ENCODE measurements at regions not wholly inside any gene's neighbourhood (a gene's known extent, or its start where the extent isn't known, plus 50 kb on each side); places are given as distances from the start of the nearest gene placed in this dataset.
A peak's percentile ranks its signal among the peaks of the same experiment; 100 is the strongest.

- H3K27me3 Mint-ChIP-seq (ENCODE audit: insufficient read depth, low read depth) = peaks cover 11% of the 10 kb centered on the region
- H2AFZ ChIP-seq (replicated peaks) = no peak overlapping the region
- H3K9me3 ChIP-seq (ENCODE audit: low read depth) = no peaks in the 10 kb centered on the region
- H3K4me3 Mint-ChIP-seq = no peak overlapping the region
- no peaks in the 10 kb centered on the region for H3K79me2 ChIP-seq (ENCODE audit: low read depth)
- no peaks in the 10 kb centered on the region for H3K27me3 ChIP-seq
- H3K27ac ChIP-seq = no peak overlapping the region
- no peak overlapping the region for H3K4me3 ChIP-seq
- peaks cover 52% of the 10 kb centered on the region for H3K4me1 Mint-ChIP-seq
- no peak overlapping the region for H3K9ac ChIP-seq
- TF ChIP-seq EZH2phosphoT487 (IDR thresholded peaks at IDR 0.05) (no peak), CTCF (IDR thresholded peaks at IDR 0.05) (no peak)
- H3K9me3 Mint-ChIP-seq = peaks cover 3% of the 10 kb centered on the region
- H3K36me3 Mint-ChIP-seq = peaks cover 3% of the 10 kb centered on the region
- H3K4me2 ChIP-seq = no peak overlapping the region
- no peaks in the 10 kb centered on the region for H3F3A ChIP-seq (ENCODE audit: low read depth)
- peaks cover 3% of the 10 kb centered on the region for H3K4me1 ChIP-seq
- H4K20me1 ChIP-seq (ENCODE audit: low read depth) = no peaks in the 10 kb centered on the region
- no peaks in the 10 kb centered on the region for H3K36me3 ChIP-seq
- peak overlapping the region; percentile 69 for H3K27ac Mint-ChIP-seq
- no peak for DNase-seq (ENCODE audit: low spot score)
Observed at GRCh38 chr9:16316911-16317817, 553.3 kb downstream of the BNC2 start.

GRCh38 chr9:16318516-16319060, 551.9 kb downstream of the BNC2 start:
- Histone ChIP-seq H4K20me1 (ENCODE audit: low read depth) (no peaks in the 10 kb centered on the region), H3K4me3 (no peak overlapping the region), H3K36me3 (no peaks in the 10 kb centered on the region), H3K4me1 (peaks cover 3% of the 10 kb centered on the region), H3K27ac (no peak overlapping the region), H3K27me3 (no peaks in the 10 kb centered on the region), H2AFZ (replicated peaks) (no peak overlapping the region), H3K4me2 (no peak overlapping the region), H3K79me2 (ENCODE audit: low read depth) (no peaks in the 10 kb centered on the region), H3K9me3 (ENCODE audit: low read depth) (no peaks in the 10 kb centered on the region), H3F3A (ENCODE audit: low read depth) (no peaks in the 10 kb centered on the region), H3K9ac (no peak overlapping the region)
- Mint-ChIP-seq H3K27me3 (ENCODE audit: insufficient read depth, low read depth) (peaks cover 11% of the 10 kb centered on the region), H3K27ac (peak overlapping the region; percentile 63), H3K4me1 (peaks cover 52% of the 10 kb centered on the region), H3K4me3 (no peak overlapping the region), H3K36me3 (peaks cover 3% of the 10 kb centered on the region), H3K9me3 (peaks cover 3% of the 10 kb centered on the region)
- TF ChIP-seq CTCF (IDR thresholded peaks at IDR 0.05) (no peak), EZH2phosphoT487 (IDR thresholded peaks at IDR 0.05) (no peak), EZH2 (IDR thresholded peaks at IDR 0.05) (no peak)
- DNase-seq (ENCODE audit: low spot score) = no peak

- H3K27me3 ChIP-seq = no peaks in the 10 kb centered on the region
- H4K20me1 ChIP-seq (ENCODE audit: low read depth) = no peaks in the 10 kb centered on the region
- no peak for TF ChIP-seq EZH2phosphoT487 (IDR thresholded peaks at IDR 0.05)
- no peak for TF ChIP-seq CTCF (IDR thresholded peaks at IDR 0.05)
- peaks cover 3% of the 10 kb centered on the region for H3K36me3 Mint-ChIP-seq
- H3K4me3 ChIP-seq = no peak overlapping the region
- H3K27ac ChIP-seq = no peak overlapping the region
- H3K4me1 Mint-ChIP-seq = peaks cover 56% of the 10 kb centered on the region
- H3K27ac Mint-ChIP-seq = peak overlapping the region; percentile 96
- no peak overlapping the region for H3K9ac ChIP-seq
- H3K36me3 ChIP-seq = no peaks in the 10 kb centered on the region
- H3K4me3 Mint-ChIP-seq = no peak overlapping the region
- H3K4me2 ChIP-seq = no peak overlapping the region
- no peak for DNase-seq (ENCODE audit: low spot score)
- no peaks in the 10 kb centered on the region for H3F3A ChIP-seq (ENCODE audit: low read depth)
- no peaks in the 10 kb centered on the region for H3K9me3 ChIP-seq (ENCODE audit: low read depth)
- no peaks in the 10 kb centered on the region for H3K79me2 ChIP-seq (ENCODE audit: low read depth)
- no peak overlapping the region for H2AFZ ChIP-seq (replicated peaks)
- H3K27me3 Mint-ChIP-seq (ENCODE audit: insufficient read depth, low read depth) = peaks cover 11% of the 10 kb centered on the region
- peaks cover 3% of the 10 kb centered on the region for H3K4me1 ChIP-seq
- H3K9me3 Mint-ChIP-seq = peaks cover 3% of the 10 kb centered on the region
Observed at GRCh38 chr9:16319646-16320045, 550.8 kb downstream of the BNC2 start.
